Astrocyte (in vitro differentiated cells and primary cell): ENCODE measurements at regions not wholly inside any gene's neighbourhood (a gene's known extent, or its start where the extent isn't known, plus 50 kb on each side); places are given as distances from the start of the nearest gene placed in this dataset.

ENCODE experiments used
- DNase-seq: peaks from one replicate; pipeline ENCODE4 v3.0.0-alpha.2; 2010; ENCODE audit warnings: low read depth
- FAIRE-seq: peaks from 2 replicates; lab custom pipeline; 2011; peaks lifted over from hg19 to GRCh38; lab: Jason Lieb, UNC
- H2AFZ ChIP-seq: 2 replicates; pipeline ENCODE4 v1.6.0; 2012; ENCODE audit warnings: low read depth, low read length, inconsistent platforms
- H3K27ac ChIP-seq: 2 replicates; pipeline ENCODE4 v1.5.1; 2011; ENCODE audit warnings: low read depth, low read length, inconsistent platforms
- H3K27me3 ChIP-seq: 2 replicates; pipeline ENCODE4 v1.6.0; 2011; ENCODE audit warnings: low read length, inconsistent platforms; ENCODE audit not compliant: insufficient read depth
- H3K36me3 ChIP-seq: 2 replicates; pipeline ENCODE4 v1.5.1; 2011; ENCODE audit warnings: low read length, inconsistent platforms; ENCODE audit not compliant: insufficient read depth
- H3K4me1 ChIP-seq: 2 replicates; pipeline ENCODE4 v1.5.1; 2011; ENCODE audit warnings: low read length, inconsistent platforms; ENCODE audit not compliant: insufficient read depth
- H3K4me2 ChIP-seq: 2 replicates; pipeline ENCODE4 v1.6.0; 2012; ENCODE audit warnings: low read length, inconsistent platforms
- H3K4me3 ChIP-seq: 2 replicates; pipeline ENCODE4 v1.5.1; 2011; ENCODE audit warnings: low read depth, mild to moderate bottlenecking, low read length, inconsistent platforms; ENCODE audit not compliant: insufficient read depth
- H3K79me2 ChIP-seq: 2 replicates; pipeline ENCODE4 v1.6.0; 2012; ENCODE audit warnings: mild to moderate bottlenecking, low read length, inconsistent platforms; ENCODE audit not compliant: insufficient read depth
- H3K9ac ChIP-seq: 2 replicates; pipeline ENCODE4 v1.6.0; 2012; ENCODE audit warnings: mild to moderate bottlenecking, low read length, inconsistent platforms
- H3K9me3 ChIP-seq: 2 replicates; pipeline ENCODE4 v1.5.1; 2012; ENCODE audit warnings: low read depth, mild to moderate bottlenecking, low read length, inconsistent platforms; ENCODE audit not compliant: insufficient read depth
- H4K20me1 ChIP-seq: 2 replicates; pipeline ENCODE4 v1.6.0; 2012; ENCODE audit warnings: low read length, inconsistent platforms; ENCODE audit not compliant: insufficient read depth
- H3K27ac Mint-ChIP-seq: one replicate; pipeline ENCODE4 v1.8.0; 2021; ENCODE audit warnings: mild to moderate bottlenecking, mixed read lengths; ENCODE audit not compliant: unreplicated experiment
- H3K27me3 Mint-ChIP-seq: one replicate; pipeline ENCODE4 v1.8.0; 2021; ENCODE audit warnings: low read depth, mixed read lengths; ENCODE audit not compliant: unreplicated experiment
- H3K36me3 Mint-ChIP-seq: one replicate; pipeline ENCODE4 v1.8.0; 2021; ENCODE audit warnings: low read depth, mixed read lengths; ENCODE audit not compliant: unreplicated experiment
- H3K4me1 Mint-ChIP-seq: one replicate; pipeline ENCODE4 v1.8.0; 2021; ENCODE audit warnings: low read depth, mixed read lengths; ENCODE audit not compliant: unreplicated experiment
- H3K4me3 Mint-ChIP-seq: one replicate; pipeline ENCODE4 v1.8.0; 2021; ENCODE audit warnings: mild to moderate bottlenecking, moderate library complexity, mixed read lengths; ENCODE audit not compliant: unreplicated experiment
- H3K9me3 Mint-ChIP-seq: one replicate; pipeline ENCODE4 v1.8.0; 2021; ENCODE audit warnings: mild to moderate bottlenecking, mixed read lengths; ENCODE audit not compliant: unreplicated experiment
- EZH2 ChIP-seq: IDR thresholded peaks from 2 replicates; pipeline ENCODE4 v1.6.1; 2012; ENCODE audit warnings: mild to moderate bottlenecking, low read length, inconsistent platforms; ENCODE audit not compliant: insufficient read depth
- TF ChIP-seq, protein P1 (sequence below): IDR thresholded peaks from 2 replicates; pipeline ENCODE4 v1.5.1; 2011; ENCODE audit warnings: low read depth, mild to moderate bottlenecking, inconsistent platforms, low read length, moderate library complexity; ENCODE audit not compliant: insufficient read depth

DNA sequence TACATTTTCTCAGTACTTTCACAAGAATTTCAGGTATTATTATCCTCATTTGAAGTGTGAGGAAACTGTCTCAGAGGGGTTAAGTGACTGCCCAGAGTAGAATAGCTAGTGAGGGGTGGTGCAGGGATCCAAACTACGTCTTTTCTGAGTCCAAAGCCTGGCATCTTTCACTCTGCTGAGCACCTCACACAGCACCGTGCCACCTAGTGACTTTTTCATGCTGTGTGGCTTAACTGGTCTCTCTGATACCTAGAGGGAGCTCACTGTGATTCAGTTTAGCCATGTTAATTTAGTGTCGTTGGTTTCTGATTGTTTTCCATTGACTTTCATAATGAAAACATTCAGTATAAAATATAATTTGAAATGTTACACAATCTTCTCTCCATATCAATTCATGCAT lies 91.4 kb upstream of the NLGN1 start:
- H3K4me1 Mint-ChIP-seq = no peaks in the 10 kb centered on the region
- Histone ChIP-seq H3K27ac (no peak overlapping the region), H3K4me2 (no peak overlapping the region), H3K36me3 (no peaks in the 10 kb centered on the region), H3K4me3 (no peak overlapping the region), H2AFZ (no peak overlapping the region), H3K4me1 (no peaks in the 10 kb centered on the region), H3K27me3 (no peaks in the 10 kb centered on the region), H3K79me2 (no peaks in the 10 kb centered on the region), H3K9ac (no peak overlapping the region), H3K9me3 (no peaks in the 10 kb centered on the region), H4K20me1 (no peaks in the 10 kb centered on the region)
- FAIRE-seq (no peak), DNase-seq (no peak)
- no peak overlapping the region for H3K4me3 Mint-ChIP-seq
- no peak overlapping the region for H3K27ac Mint-ChIP-seq
- no peak for TF ChIP-seq EZH2
- TF ChIP-seq, protein P1, sequence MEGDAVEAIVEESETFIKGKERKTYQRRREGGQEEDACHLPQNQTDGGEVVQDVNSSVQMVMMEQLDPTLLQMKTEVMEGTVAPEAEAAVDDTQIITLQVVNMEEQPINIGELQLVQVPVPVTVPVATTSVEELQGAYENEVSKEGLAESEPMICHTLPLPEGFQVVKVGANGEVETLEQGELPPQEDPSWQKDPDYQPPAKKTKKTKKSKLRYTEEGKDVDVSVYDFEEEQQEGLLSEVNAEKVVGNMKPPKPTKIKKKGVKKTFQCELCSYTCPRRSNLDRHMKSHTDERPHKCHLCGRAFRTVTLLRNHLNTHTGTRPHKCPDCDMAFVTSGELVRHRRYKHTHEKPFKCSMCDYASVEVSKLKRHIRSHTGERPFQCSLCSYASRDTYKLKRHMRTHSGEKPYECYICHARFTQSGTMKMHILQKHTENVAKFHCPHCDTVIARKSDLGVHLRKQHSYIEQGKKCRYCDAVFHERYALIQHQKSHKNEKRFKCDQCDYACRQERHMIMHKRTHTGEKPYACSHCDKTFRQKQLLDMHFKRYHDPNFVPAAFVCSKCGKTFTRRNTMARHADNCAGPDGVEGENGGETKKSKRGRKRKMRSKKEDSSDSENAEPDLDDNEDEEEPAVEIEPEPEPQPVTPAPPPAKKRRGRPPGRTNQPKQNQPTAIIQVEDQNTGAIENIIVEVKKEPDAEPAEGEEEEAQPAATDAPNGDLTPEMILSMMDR = no peak
- no peaks in the 10 kb centered on the region for H3K36me3 Mint-ChIP-seq
- no peaks in the 10 kb centered on the region for H3K27me3 Mint-ChIP-seq
- H3K9me3 Mint-ChIP-seq = no peaks in the 10 kb centered on the region

DNA sequence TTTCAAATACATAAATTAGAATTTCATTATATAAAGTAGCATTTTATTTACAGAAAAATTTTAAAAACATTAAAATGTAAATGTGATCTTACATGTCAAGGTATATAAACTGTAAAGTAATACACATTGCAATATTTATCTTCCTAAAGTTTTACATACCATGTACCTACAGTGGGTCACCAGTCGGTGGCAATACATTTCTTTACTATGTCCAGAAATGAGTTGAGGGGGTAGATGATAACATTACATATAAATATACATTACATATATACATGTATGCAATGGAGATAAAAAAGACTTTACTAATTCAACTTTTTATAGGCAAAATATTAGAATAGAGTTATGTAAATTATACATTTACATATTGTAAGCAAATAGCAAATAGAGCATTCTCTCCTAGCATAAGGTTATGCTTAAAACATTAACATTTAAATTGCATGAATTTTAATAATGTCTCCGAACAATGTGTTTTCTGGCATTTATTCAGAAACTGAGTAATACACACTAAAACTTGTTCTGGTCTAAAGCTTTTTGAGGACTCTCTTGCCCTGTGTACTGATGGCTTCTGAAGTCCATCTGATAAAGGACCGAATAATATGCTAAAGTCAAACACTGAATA lies 93.3 kb upstream of the NLGN1 start:
- no peak overlapping the region for H3K27ac Mint-ChIP-seq
- no peak for DNase-seq
- no peak overlapping the region for H3K27ac ChIP-seq
- H3K9ac ChIP-seq = no peak overlapping the region
- no peaks in the 10 kb centered on the region for H3K9me3 ChIP-seq
- H2AFZ ChIP-seq = no peak overlapping the region
- no peak overlapping the region for H3K4me3 ChIP-seq
- H3K4me2 ChIP-seq = no peak overlapping the region
- no peak overlapping the region for H3K4me3 Mint-ChIP-seq
- H3K36me3 ChIP-seq = no peaks in the 10 kb centered on the region
- TF ChIP-seq, protein P1 = no peak
- no peak for TF ChIP-seq EZH2
- H3K36me3 Mint-ChIP-seq = no peaks in the 10 kb centered on the region
- no peaks in the 10 kb centered on the region for H3K4me1 Mint-ChIP-seq
- no peaks in the 10 kb centered on the region for H3K79me2 ChIP-seq
- no peaks in the 10 kb centered on the region for H3K4me1 ChIP-seq
- FAIRE-seq = no peak
- no peaks in the 10 kb centered on the region for H3K9me3 Mint-ChIP-seq
- H3K27me3 Mint-ChIP-seq = no peaks in the 10 kb centered on the region
- no peaks in the 10 kb centered on the region for H3K27me3 ChIP-seq
- no peaks in the 10 kb centered on the region for H4K20me1 ChIP-seq

DNA sequence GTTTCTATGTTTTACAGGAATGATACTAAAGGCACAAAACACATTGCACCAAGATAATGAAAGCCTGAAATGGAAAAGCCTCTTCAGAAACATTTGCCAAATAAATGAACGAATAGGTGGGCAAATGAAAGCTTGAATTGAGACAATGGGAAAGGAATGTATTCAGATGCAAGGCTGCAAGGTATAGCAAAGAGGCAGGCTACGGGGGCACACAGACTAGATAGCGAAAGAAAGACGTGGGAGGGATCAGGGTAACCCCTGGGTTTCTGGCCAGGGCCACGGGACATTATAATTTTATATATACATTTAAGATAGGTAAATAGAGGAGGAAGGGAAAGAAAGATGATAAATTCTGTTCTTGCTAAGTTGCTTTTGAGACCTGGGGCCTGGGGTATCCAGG lies 95.9 kb upstream of the NLGN1 start:
- Histone ChIP-seq H3K36me3 (no peaks in the 10 kb centered on the region), H3K4me3 (no peak overlapping the region), H3K27me3 (no peaks in the 10 kb centered on the region), H2AFZ (no peak overlapping the region), H3K4me2 (no peak overlapping the region), H3K9me3 (no peaks in the 10 kb centered on the region), H4K20me1 (no peaks in the 10 kb centered on the region), H3K4me1 (no peaks in the 10 kb centered on the region), H3K27ac (no peak overlapping the region), H3K79me2 (no peaks in the 10 kb centered on the region), H3K9ac (no peak overlapping the region)
- DNase-seq = no peak
- H3K27ac Mint-ChIP-seq = no peak overlapping the region
- no peak overlapping the region for H3K4me3 Mint-ChIP-seq
- H3K9me3 Mint-ChIP-seq = no peaks in the 10 kb centered on the region
- no peak for TF ChIP-seq EZH2
- TF ChIP-seq, protein P1 = no peak
- no peaks in the 10 kb centered on the region for H3K36me3 Mint-ChIP-seq
- H3K4me1 Mint-ChIP-seq = no peaks in the 10 kb centered on the region
- no peak for FAIRE-seq
- H3K27me3 Mint-ChIP-seq = no peaks in the 10 kb centered on the region
